ENCODE measurements at regions not wholly inside any gene's neighbourhood (a gene's known extent, or its start where the extent isn't known, plus 50 kb on each side); places are given as distances from the start of the nearest gene placed in this dataset.

- Histone ChIP-seq H3K9me3 (ENCODE audit: control insufficient read depth, insufficient read depth, low read length) (no peaks in the 10 kb centered on the region), H3K4me3 (ENCODE audit: low read length) (no peak overlapping the region), H3K79me2 (ENCODE audit: control insufficient read depth, low read length) (no peaks in the 10 kb centered on the region), H3K27me3 (ENCODE audit: control insufficient read depth, low read length) (no peaks in the 10 kb centered on the region), H4K20me1 (ENCODE audit: control insufficient read depth, insufficient read depth, low read depth, low read length) (no peaks in the 10 kb centered on the region), H3K27ac (ENCODE audit: low read depth, low read length) (no peak overlapping the region), H3K9me2 (replicated peaks; ENCODE audit: control insufficient read depth, low read length) (no peaks in the 10 kb centered on the region), H3K4me1 (ENCODE audit: control insufficient read depth, low read length) (no peaks in the 10 kb centered on the region), H3K4me2 (ENCODE audit: low read length) (no peak overlapping the region), H3K36me3 (ENCODE audit: control insufficient read depth, low read length) (no peaks in the 10 kb centered on the region), H3F3A (ENCODE audit: control insufficient read depth, insufficient read depth) (no peaks in the 10 kb centered on the region)
- TF ChIP-seq EZH2phosphoT487 (IDR thresholded peaks at IDR 0.05; ENCODE audit: borderline replicate concordance, low read length) (no peak), CTCF (IDR thresholded peaks at IDR 0.05; ENCODE audit: low read depth, low read length, poor library complexity, severe bottlenecking) (no peak)
Observed at GRCh38 chr18:30334781-30335180, 707.8 kb downstream of the DSC3 start.

GRCh38 chr18:30333310-30333709, 709.2 kb downstream of the DSC3 start:
- H3K9me3 ChIP-seq (ENCODE audit: control insufficient read depth, insufficient read depth, low read length) = no peaks in the 10 kb centered on the region
- no peaks in the 10 kb centered on the region for H3K79me2 ChIP-seq (ENCODE audit: control insufficient read depth, low read length)
- H3K4me3 ChIP-seq (ENCODE audit: low read length) = no peak overlapping the region
- H3K4me2 ChIP-seq (ENCODE audit: low read length) = no peak overlapping the region
- H3K36me3 ChIP-seq (ENCODE audit: control insufficient read depth, low read length) = no peaks in the 10 kb centered on the region
- H3K9me2 ChIP-seq (replicated peaks; ENCODE audit: control insufficient read depth, low read length) = no peaks in the 10 kb centered on the region
- TF ChIP-seq CTCF (IDR thresholded peaks at IDR 0.05; ENCODE audit: low read depth, low read length, poor library complexity, severe bottlenecking) = no peak
- TF ChIP-seq EZH2phosphoT487 (IDR thresholded peaks at IDR 0.05; ENCODE audit: borderline replicate concordance, low read length) = no peak
- no peaks in the 10 kb centered on the region for H3K27me3 ChIP-seq (ENCODE audit: control insufficient read depth, low read length)
- H3F3A ChIP-seq (ENCODE audit: control insufficient read depth, insufficient read depth) = no peaks in the 10 kb centered on the region
- no peaks in the 10 kb centered on the region for H3K4me1 ChIP-seq (ENCODE audit: control insufficient read depth, low read length)
- no peak overlapping the region for H3K27ac ChIP-seq (ENCODE audit: low read depth, low read length)
- no peaks in the 10 kb centered on the region for H4K20me1 ChIP-seq (ENCODE audit: control insufficient read depth, insufficient read depth, low read depth, low read length)

GRCh38 chr18:30328839-30329238, 713.7 kb downstream of the DSC3 start:
- Histone ChIP-seq H3K4me1 (ENCODE audit: control insufficient read depth, low read length) (no peaks in the 10 kb centered on the region), H3K27me3 (ENCODE audit: control insufficient read depth, low read length) (no peaks in the 10 kb centered on the region), H3K36me3 (ENCODE audit: control insufficient read depth, low read length) (no peaks in the 10 kb centered on the region), H4K20me1 (ENCODE audit: control insufficient read depth, insufficient read depth, low read depth, low read length) (no peaks in the 10 kb centered on the region), H3K9me2 (replicated peaks; ENCODE audit: control insufficient read depth, low read length) (no peaks in the 10 kb centered on the region), H3K79me2 (ENCODE audit: control insufficient read depth, low read length) (no peaks in the 10 kb centered on the region), H3K9me3 (ENCODE audit: control insufficient read depth, insufficient read depth, low read length) (no peaks in the 10 kb centered on the region), H3K27ac (ENCODE audit: low read depth, low read length) (no peak overlapping the region), H3K4me2 (ENCODE audit: low read length) (no peak overlapping the region), H3F3A (ENCODE audit: control insufficient read depth, insufficient read depth) (no peaks in the 10 kb centered on the region), H3K4me3 (ENCODE audit: low read length) (no peak overlapping the region)
- TF ChIP-seq EZH2phosphoT487 (IDR thresholded peaks at IDR 0.05; ENCODE audit: borderline replicate concordance, low read length) (no peak), CTCF (IDR thresholded peaks at IDR 0.05; ENCODE audit: low read depth, low read length, poor library complexity, severe bottlenecking) (no peak)

- Histone ChIP-seq H3K27ac (ENCODE audit: low read depth, low read length) (no peak overlapping the region), H4K20me1 (ENCODE audit: control insufficient read depth, insufficient read depth, low read depth, low read length) (no peaks in the 10 kb centered on the region), H3K27me3 (ENCODE audit: control insufficient read depth, low read length) (no peaks in the 10 kb centered on the region), H3K79me2 (ENCODE audit: control insufficient read depth, low read length) (no peaks in the 10 kb centered on the region), H3K4me1 (ENCODE audit: control insufficient read depth, low read length) (no peaks in the 10 kb centered on the region), H3K9me2 (replicated peaks; ENCODE audit: control insufficient read depth, low read length) (no peaks in the 10 kb centered on the region), H3K9me3 (ENCODE audit: control insufficient read depth, insufficient read depth, low read length) (no peaks in the 10 kb centered on the region), H3K4me3 (ENCODE audit: low read length) (no peak overlapping the region), H3K36me3 (ENCODE audit: control insufficient read depth, low read length) (no peaks in the 10 kb centered on the region), H3K4me2 (ENCODE audit: low read length) (no peak overlapping the region), H3F3A (ENCODE audit: control insufficient read depth, insufficient read depth) (no peaks in the 10 kb centered on the region)
- TF ChIP-seq CTCF (IDR thresholded peaks at IDR 0.05; ENCODE audit: low read depth, low read length, poor library complexity, severe bottlenecking) (no peak), EZH2phosphoT487 (IDR thresholded peaks at IDR 0.05; ENCODE audit: borderline replicate concordance, low read length) (no peak)
Observed at GRCh38 chr18:30302181-30302580, 740.4 kb downstream of the DSC3 start.

Measured in DOHH2 (cell line).